ENCODE measurements at regions not wholly inside any gene's neighbourhood (a gene's known extent, or its start where the extent isn't known, plus 50 kb on each side); places are given as distances from the start of the nearest gene placed in this dataset.

- no peak for TF ChIP-seq CTCF (IDR thresholded peaks at IDR 0.05)
- no peak for TF ChIP-seq POLR2A (IDR thresholded peaks at IDR 0.05)
Measured at GRCh38 chr6:122009000-122009350, 390.5 kb upstream of the HSF2 start.

Measured in vagina (tissue), 2 donors.